ENCODE measurements at regions not wholly inside any gene's neighbourhood (a gene's known extent, or its start where the extent isn't known, plus 50 kb on each side); places are given as distances from the start of the nearest gene placed in this dataset.

- TF ChIP-seq CTCF (IDR thresholded peaks at IDR 0.05), result no peak
- no peak for TF ChIP-seq POLR2A (IDR thresholded peaks at IDR 0.05)
These were observed 229.6 kb upstream of the ANO3 start for GRCh38 chr11:26102325-26102724.
